T-helper 1 cell treated with Interleukin-12 subunit alpha and Interleukin-12 subunit beta and Interleukin-4 antibody, amounts not matched to agents 30 ng/mL and 1 ng/mL, for 36 hours (primary cell): ENCODE measurements at regions not wholly inside any gene's neighbourhood (a gene's known extent, or its start where the extent isn't known, plus 50 kb on each side); places are given as distances from the start of the nearest gene placed in this dataset.

Experiments used
- intact Hi-C: fragments of 100-400 bp; cut with micrococcal nuclease; formaldehyde crosslinking; loops from one replicate; pipeline ENCODE4 v1.15.1; 2024

GRCh38 chr3:43865887-43866528 is 175.3 kb downstream of the ABHD5 start:
- intact Hi-C loops: no loop called here

GRCh38 chr3:43866529-43867353 is 176.0 kb downstream of the ABHD5 start:
- intact Hi-C loops: no loop called here

GRCh38 chr3:43867436-43868072 is 176.8 kb downstream of the ABHD5 start:
- intact Hi-C loops: no loop called here

GRCh38 chr3:43869491-43869890 is 178.8 kb downstream of the ABHD5 start:
- intact Hi-C loops: no loop called here

GRCh38 chr3:43870120-43870519 is 179.4 kb downstream of the ABHD5 start:
- intact Hi-C loops: no loop called here

GRCh38 chr3:43870844-43871626 is 180.3 kb downstream of the ABHD5 start:
- intact Hi-C loops: no loop called here

GRCh38 chr3:43871627-43872245 is 181.0 kb downstream of the ABHD5 start:
- intact Hi-C loops: no loop called here

GRCh38 chr3:43872301-43872700 is 181.6 kb downstream of the ABHD5 start:
- intact Hi-C loops: no loop called here

- intact Hi-C loops: no loop called here
Measured at GRCh38 chr3:43872901-43873300, 182.2 kb downstream of the ABHD5 start.

GRCh38 chr3:43873723-43874122 is 183.0 kb downstream of the ABHD5 start:
- intact Hi-C loops: no loop called here

GRCh38 chr3:43874290-43874689 is 183.6 kb downstream of the ABHD5 start:
- intact Hi-C loops: no loop called here

GRCh38 chr3:43874731-43875130 is 184.0 kb downstream of the ABHD5 start:
- intact Hi-C loops: no loop called here

GRCh38 chr3:43876648-43877047 is 185.9 kb downstream of the ABHD5 start:
- intact Hi-C loops: no loop called here

- intact Hi-C loops: no loop called here
Measured at GRCh38 chr3:43879166-43879565, 188.4 kb downstream of the ABHD5 start.

- intact Hi-C loops: no loop called here
Measured at GRCh38 chr3:43882976-43883680, 192.4 kb downstream of the ABHD5 start.

GRCh38 chr3:43883729-43884396 is 193.1 kb downstream of the ABHD5 start:
- intact Hi-C loops: no loop called here

GRCh38 chr3:43884581-43884980 is 193.8 kb downstream of the ABHD5 start:
- intact Hi-C loops: no loop called here

- intact Hi-C loops: no loop called here
Measured at GRCh38 chr3:43885908-43886618, 195.3 kb downstream of the ABHD5 start.

- intact Hi-C loops: loop anchor here (5.0 kb wide), 1 partner anchor 105 kb away; no protein-coding TSS in a partner anchor
Measured at GRCh38 chr3:43892061-43892460, 201.3 kb downstream of the ABHD5 start.
